ENCODE measurements at regions not wholly inside any gene's neighbourhood (a gene's known extent, or its start where the extent isn't known, plus 50 kb on each side); places are given as distances from the start of the nearest gene placed in this dataset.

DNA sequence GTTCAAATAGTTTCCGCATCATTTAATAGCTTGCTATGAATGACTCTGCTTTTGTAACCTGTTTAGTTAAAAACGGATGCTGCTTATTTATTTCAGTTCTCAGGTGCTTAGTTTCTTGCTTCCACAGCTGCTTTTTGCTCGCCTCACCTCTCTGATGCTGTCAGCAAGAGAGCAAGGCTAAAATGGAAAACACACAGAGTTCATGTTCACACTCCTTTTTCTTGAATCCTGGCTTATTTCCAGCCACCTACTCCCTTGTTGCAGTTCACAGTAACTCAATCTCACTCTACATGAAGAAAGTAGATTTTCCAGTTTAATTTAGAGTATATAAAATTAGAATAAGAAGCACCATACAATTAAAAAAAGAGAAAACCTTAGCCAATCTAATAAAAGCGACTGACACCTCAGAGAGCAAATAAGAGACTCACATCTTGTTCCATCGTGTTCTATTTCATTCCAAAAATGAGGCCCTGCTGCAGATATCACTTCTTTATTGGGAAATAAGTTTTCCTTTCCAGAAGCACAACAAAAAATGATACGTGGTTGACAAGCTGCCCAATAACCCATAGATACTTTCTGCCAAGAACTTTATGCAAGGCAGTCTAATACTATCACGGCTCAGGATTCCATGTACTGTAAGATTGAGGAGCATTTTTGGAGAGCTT, 326.1 kb upstream of the SLITRK1 start:
- TF ChIP-seq SPI1 (IDR thresholded peaks at IDR 0.05; ENCODE audit: borderline replicate concordance, low read depth) (no peak), REST (IDR thresholded peaks at IDR 0.05; ENCODE audit: insufficient replicate concordance, low read depth) (no peak)
- TF ChIP-seq, protein P1, sequence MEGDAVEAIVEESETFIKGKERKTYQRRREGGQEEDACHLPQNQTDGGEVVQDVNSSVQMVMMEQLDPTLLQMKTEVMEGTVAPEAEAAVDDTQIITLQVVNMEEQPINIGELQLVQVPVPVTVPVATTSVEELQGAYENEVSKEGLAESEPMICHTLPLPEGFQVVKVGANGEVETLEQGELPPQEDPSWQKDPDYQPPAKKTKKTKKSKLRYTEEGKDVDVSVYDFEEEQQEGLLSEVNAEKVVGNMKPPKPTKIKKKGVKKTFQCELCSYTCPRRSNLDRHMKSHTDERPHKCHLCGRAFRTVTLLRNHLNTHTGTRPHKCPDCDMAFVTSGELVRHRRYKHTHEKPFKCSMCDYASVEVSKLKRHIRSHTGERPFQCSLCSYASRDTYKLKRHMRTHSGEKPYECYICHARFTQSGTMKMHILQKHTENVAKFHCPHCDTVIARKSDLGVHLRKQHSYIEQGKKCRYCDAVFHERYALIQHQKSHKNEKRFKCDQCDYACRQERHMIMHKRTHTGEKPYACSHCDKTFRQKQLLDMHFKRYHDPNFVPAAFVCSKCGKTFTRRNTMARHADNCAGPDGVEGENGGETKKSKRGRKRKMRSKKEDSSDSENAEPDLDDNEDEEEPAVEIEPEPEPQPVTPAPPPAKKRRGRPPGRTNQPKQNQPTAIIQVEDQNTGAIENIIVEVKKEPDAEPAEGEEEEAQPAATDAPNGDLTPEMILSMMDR (IDR thresholded peaks at IDR 0.05; ENCODE audit: insufficient read depth, low read length), result no peak
